ENCODE measurements at regions not wholly inside any gene's neighbourhood (a gene's known extent, or its start where the extent isn't known, plus 50 kb on each side); places are given as distances from the start of the nearest gene placed in this dataset.

GRCh38 chr16:86243123-86243473, 267.2 kb upstream of the FOXF1 start:
- H3K9me1 ChIP-seq (ENCODE audit: control insufficient read depth, extremely low read depth, insufficient read depth, low read length): no peaks in the 10 kb centered on the region
- no peaks in the 10 kb centered on the region for H3K36me3 ChIP-seq (ENCODE audit: control insufficient read depth in 2 of 2, extremely low read depth in 1 of 2, insufficient read depth in 2 of 2, low read length in 2 of 2)
- H3K9ac ChIP-seq (ENCODE audit: control insufficient read depth, extremely low read depth, insufficient read depth, low read length): no peak overlapping the region
- dilution Hi-C loops (cut with MboI; ENCODE audit: extremely low pct_ligation_motif_present, low sequenced_read_pairs): no loop called here
- H2AFZ ChIP-seq (ENCODE audit: control insufficient read depth, low read length): no peak overlapping the region
- H3K4me1 ChIP-seq (ENCODE audit: control insufficient read depth, extremely low read depth, insufficient read depth, low read length): no peaks in the 10 kb centered on the region
- H4K20me1 ChIP-seq (ENCODE audit: control insufficient read depth, extremely low read depth, insufficient read depth, low read length): no peaks in the 10 kb centered on the region
- H3K27ac ChIP-seq (ENCODE audit: control insufficient read depth, insufficient read depth, low read length): no peak overlapping the region
- no peak overlapping the region for H3K4me2 ChIP-seq (ENCODE audit: control insufficient read depth, extremely low read depth, insufficient read depth, low read depth, low read length)
- H3K79me2 ChIP-seq (ENCODE audit: control insufficient read depth, insufficient read depth, low read length): no peaks in the 10 kb centered on the region
- H3K27me3 ChIP-seq (ENCODE audit: control insufficient read depth, extremely low read depth, insufficient read depth, low read length): no peaks in the 10 kb centered on the region
- TF ChIP-seq CTCF (optimal IDR thresholded peaks at IDR 0.05 in 1 of 3, IDR thresholded peaks at IDR 0.05 in 1 of 3, conservative IDR thresholded peaks at IDR 0.05 in 1 of 3; ENCODE audit: extremely low read depth in 1 of 3, insufficient read depth in 2 of 3, low read length in 3 of 3) (no peak), EZH2 (IDR thresholded peaks at IDR 0.05; ENCODE audit: low read length) (no peak)
- H3K9me3 ChIP-seq (ENCODE audit: control insufficient read depth, low read depth, low read length): peaks cover 4% of the 10 kb centered on the region
- DNase-seq (ENCODE audit: low read depth, low spot score) (no peak), FAIRE-seq (no peak)
- H3K4me3 ChIP-seq (ENCODE audit: control insufficient read depth in 2 of 3, extremely low read depth in 1 of 3, insufficient read depth in 2 of 3, low read depth in 1 of 3, low read length in 3 of 3): no peak overlapping the region

GRCh38 chr16:86243571-86244154, 266.7 kb upstream of the FOXF1 start:
- no peak overlapping the region for H3K27ac ChIP-seq (ENCODE audit: control insufficient read depth, insufficient read depth, low read length)
- FAIRE-seq: no peak
- TF ChIP-seq EZH2 (IDR thresholded peaks at IDR 0.05; ENCODE audit: low read length) (no peak), CTCF (optimal IDR thresholded peaks at IDR 0.05 in 1 of 3, IDR thresholded peaks at IDR 0.05 in 1 of 3, conservative IDR thresholded peaks at IDR 0.05 in 1 of 3; ENCODE audit: extremely low read depth in 1 of 3, insufficient read depth in 2 of 3, low read length in 3 of 3) (no peak)
- no peak overlapping the region for H3K9ac ChIP-seq (ENCODE audit: control insufficient read depth, extremely low read depth, insufficient read depth, low read length)
- no peaks in the 10 kb centered on the region for H3K4me1 ChIP-seq (ENCODE audit: control insufficient read depth, extremely low read depth, insufficient read depth, low read length)
- H3K9me1 ChIP-seq (ENCODE audit: control insufficient read depth, extremely low read depth, insufficient read depth, low read length): no peaks in the 10 kb centered on the region
- H4K20me1 ChIP-seq (ENCODE audit: control insufficient read depth, extremely low read depth, insufficient read depth, low read length): no peaks in the 10 kb centered on the region
- H3K4me2 ChIP-seq (ENCODE audit: control insufficient read depth, extremely low read depth, insufficient read depth, low read depth, low read length): no peak overlapping the region
- no peaks in the 10 kb centered on the region for H3K36me3 ChIP-seq (ENCODE audit: control insufficient read depth in 2 of 2, extremely low read depth in 1 of 2, insufficient read depth in 2 of 2, low read length in 2 of 2)
- H3K79me2 ChIP-seq (ENCODE audit: control insufficient read depth, insufficient read depth, low read length): no peaks in the 10 kb centered on the region
- DNase-seq (ENCODE audit: low read depth, low spot score): no peak
- dilution Hi-C loops (cut with MboI; ENCODE audit: extremely low pct_ligation_motif_present, low sequenced_read_pairs): no loop called here
- no peak overlapping the region for H3K4me3 ChIP-seq (ENCODE audit: control insufficient read depth in 2 of 3, extremely low read depth in 1 of 3, insufficient read depth in 2 of 3, low read depth in 1 of 3, low read length in 3 of 3)
- peaks cover 4% of the 10 kb centered on the region for H3K9me3 ChIP-seq (ENCODE audit: control insufficient read depth, low read depth, low read length)
- no peaks in the 10 kb centered on the region for H3K27me3 ChIP-seq (ENCODE audit: control insufficient read depth, extremely low read depth, insufficient read depth, low read length)
- no peak overlapping the region for H2AFZ ChIP-seq (ENCODE audit: control insufficient read depth, low read length)

Data from keratinocyte (primary cell).